WTC11 (cell line): ENCODE measurements at regions not wholly inside any gene's neighbourhood (a gene's known extent, or its start where the extent isn't known, plus 50 kb on each side); places are given as distances from the start of the nearest gene placed in this dataset.

Experiments used
- ATAC-seq: fragments of 200-7000 bp; cut with Tn5 transposase; 2 replicates; pipeline ENCODE4 v1.10.0; 2021; ENCODE audit warnings: mild to moderate bottlenecking, moderate library complexity
- CTCF ChIA-PET: fragments of 300-600 bp; sonication (Branson Sonifier 250); formaldehyde crosslinking; loops from one replicate; lab custom pipeline; 2021; ENCODE audit warnings: antibody characterized with exemption; lab: Charles Lee
- POLR2A ChIA-PET: fragments of 350-600 bp; sonication (Branson Sonifier 250); formaldehyde crosslinking; loops from one replicate; lab custom pipeline; 2021; ENCODE audit warnings: antibody characterized with exemption; lab: Charles Lee
- DNase-seq: peaks from one replicate; pipeline ENCODE4 v3.0.0; 2021; ENCODE audit warnings: low spot score
- H3K27ac Mint-ChIP-seq: 2 replicates; pipeline ENCODE4 v1.8.0; 2021; ENCODE audit warnings: mixed read lengths
- H3K27me3 Mint-ChIP-seq: 2 replicates; pipeline ENCODE4 v1.8.0; 2021; ENCODE audit warnings: low read depth, mild to moderate bottlenecking, moderate library complexity, mixed read lengths
- H3K36me3 Mint-ChIP-seq: 2 replicates; pipeline ENCODE4 v1.8.0; 2021; ENCODE audit warnings: mixed read lengths
- H3K4me1 Mint-ChIP-seq: 2 replicates; pipeline ENCODE4 v1.8.0; 2022; ENCODE audit warnings: mixed read lengths
- H3K4me3 Mint-ChIP-seq: 2 replicates; pipeline ENCODE4 v1.8.0; 2021; ENCODE audit warnings: mild to moderate bottlenecking, moderate library complexity, mixed read lengths
- H3K9me3 Mint-ChIP-seq: 2 replicates; pipeline ENCODE4 v1.8.0; 2021; ENCODE audit warnings: mixed read lengths
- CBFB ChIP-seq: sonication (generic); formaldehyde crosslinking; IDR thresholded peaks from 2 replicates; pipeline ENCODE4 v1.8.1; 2022; ENCODE audit warnings: mild to moderate bottlenecking, low read depth, missing genetic modification reagents
- CDX4 ChIP-seq: fragments of 250-450 bp; sonication (Bioruptor Pico); IDR thresholded peaks from 2 replicates; pipeline ENCODE4 v1.9.0; 2021; ENCODE audit warnings: moderate library complexity, mild to moderate bottlenecking, inconsistent platforms, borderline replicate concordance
- ERG ChIP-seq: fragments of 250-450 bp; sonication (Bioruptor Pico); IDR thresholded peaks from 2 replicates; pipeline ENCODE4 v1.8.0; 2021; ENCODE audit warnings: mild to moderate bottlenecking
- GRHL2 ChIP-seq: fragments of 250-450 bp; sonication (Bioruptor Pico); IDR thresholded peaks from 2 replicates; pipeline ENCODE4 v1.8.0; 2022; ENCODE audit warnings: mild to moderate bottlenecking, moderate library complexity; ENCODE audit not compliant: insufficient replicate concordance, severe bottlenecking
- JAZF1 ChIP-seq: fragments of 250-450 bp; sonication (Bioruptor Pico); IDR thresholded peaks from 2 replicates; pipeline ENCODE4 v1.9.0; 2021; ENCODE audit warnings: moderate library complexity, mild to moderate bottlenecking, inconsistent platforms
- JUN ChIP-seq: sonication (generic); formaldehyde crosslinking; IDR thresholded peaks from 2 replicates; pipeline ENCODE4 v1.8.0; 2023; ENCODE audit warnings: mild to moderate bottlenecking, missing genetic modification reagents
- MAX ChIP-seq: sonication (generic); formaldehyde crosslinking; IDR thresholded peaks from 2 replicates; pipeline ENCODE4 v1.8.0; 2022; ENCODE audit warnings: mild to moderate bottlenecking, missing genetic modification reagents
- NFYB ChIP-seq: sonication (generic); formaldehyde crosslinking; conservative IDR thresholded peaks from 2 replicates; pipeline ENCODE4 v1.8.0; 2022; ENCODE audit warnings: low read depth, missing genetic modification reagents
- NR1H2 ChIP-seq: sonication (generic); formaldehyde crosslinking; IDR thresholded peaks from 2 replicates; pipeline ENCODE4 v1.9.0; 2021; ENCODE audit warnings: mild to moderate bottlenecking, moderate library complexity, missing genetic modification reagents
- PRRX2 ChIP-seq: fragments of 250-450 bp; sonication (Bioruptor Pico); IDR thresholded peaks from 2 replicates; pipeline ENCODE4 v1.8.0; 2021; ENCODE audit warnings: mild to moderate bottlenecking
- SMAD4 ChIP-seq: sonication (generic); formaldehyde crosslinking; IDR thresholded peaks from 2 replicates; pipeline ENCODE4 v1.8.0; 2022; ENCODE audit warnings: mild to moderate bottlenecking, missing genetic modification reagents
- SP1 ChIP-seq: sonication (generic); formaldehyde crosslinking; conservative IDR thresholded peaks from 2 replicates; pipeline ENCODE4 v1.8.1; 2022; ENCODE audit warnings: missing genetic modification reagents
- TCF7 ChIP-seq: sonication (generic); formaldehyde crosslinking; IDR thresholded peaks from 2 replicates; pipeline ENCODE4 v1.8.0; 2022; ENCODE audit warnings: mild to moderate bottlenecking, low read depth, missing genetic modification reagents, moderate library complexity
- ZNF317 ChIP-seq: sonication (generic); formaldehyde crosslinking; IDR thresholded peaks from 2 replicates; pipeline ENCODE4 v1.8.1; 2023; ENCODE audit warnings: low read depth, mild to moderate bottlenecking, moderate library complexity, missing genetic modification reagents, borderline replicate concordance
- TF ChIP-seq, protein P1 (sequence below): sonication (generic); formaldehyde crosslinking; IDR thresholded peaks from 2 replicates; pipeline ENCODE4 v1.8.1; 2023; ENCODE audit warnings: mild to moderate bottlenecking, missing genetic modification reagents, borderline replicate concordance
- TF ChIP-seq, protein P2 (sequence below): sonication (generic); formaldehyde crosslinking; IDR thresholded peaks from 2 replicates; pipeline ENCODE4 v1.8.0; 2022; ENCODE audit warnings: missing genetic modification reagents
- TF ChIP-seq, protein P3 (sequence below): sonication (generic); formaldehyde crosslinking; IDR thresholded peaks from 2 replicates; pipeline ENCODE4 v1.8.0; 2022; ENCODE audit warnings: mild to moderate bottlenecking, missing genetic modification reagents
- TF ChIP-seq, protein P4 (sequence below): sonication (generic); formaldehyde crosslinking; IDR thresholded peaks from 2 replicates; pipeline ENCODE4 v1.8.0; 2022; ENCODE audit warnings: mild to moderate bottlenecking, missing genetic modification reagents

- CTCF ChIA-PET, result no interaction called here
- POLR2A ChIA-PET, result no interaction called here
- DNase-seq (no peak), ATAC-seq (no peak)
- H3K27me3 Mint-ChIP-seq, result no peaks in the 10 kb centered on the region
- no peak overlapping the region for H3K27ac Mint-ChIP-seq
- no peak overlapping the region for H3K4me3 Mint-ChIP-seq
- no peak for TF ChIP-seq PRRX2 (CRISPR knock-in tag)
- TF ChIP-seq, protein P1, sequence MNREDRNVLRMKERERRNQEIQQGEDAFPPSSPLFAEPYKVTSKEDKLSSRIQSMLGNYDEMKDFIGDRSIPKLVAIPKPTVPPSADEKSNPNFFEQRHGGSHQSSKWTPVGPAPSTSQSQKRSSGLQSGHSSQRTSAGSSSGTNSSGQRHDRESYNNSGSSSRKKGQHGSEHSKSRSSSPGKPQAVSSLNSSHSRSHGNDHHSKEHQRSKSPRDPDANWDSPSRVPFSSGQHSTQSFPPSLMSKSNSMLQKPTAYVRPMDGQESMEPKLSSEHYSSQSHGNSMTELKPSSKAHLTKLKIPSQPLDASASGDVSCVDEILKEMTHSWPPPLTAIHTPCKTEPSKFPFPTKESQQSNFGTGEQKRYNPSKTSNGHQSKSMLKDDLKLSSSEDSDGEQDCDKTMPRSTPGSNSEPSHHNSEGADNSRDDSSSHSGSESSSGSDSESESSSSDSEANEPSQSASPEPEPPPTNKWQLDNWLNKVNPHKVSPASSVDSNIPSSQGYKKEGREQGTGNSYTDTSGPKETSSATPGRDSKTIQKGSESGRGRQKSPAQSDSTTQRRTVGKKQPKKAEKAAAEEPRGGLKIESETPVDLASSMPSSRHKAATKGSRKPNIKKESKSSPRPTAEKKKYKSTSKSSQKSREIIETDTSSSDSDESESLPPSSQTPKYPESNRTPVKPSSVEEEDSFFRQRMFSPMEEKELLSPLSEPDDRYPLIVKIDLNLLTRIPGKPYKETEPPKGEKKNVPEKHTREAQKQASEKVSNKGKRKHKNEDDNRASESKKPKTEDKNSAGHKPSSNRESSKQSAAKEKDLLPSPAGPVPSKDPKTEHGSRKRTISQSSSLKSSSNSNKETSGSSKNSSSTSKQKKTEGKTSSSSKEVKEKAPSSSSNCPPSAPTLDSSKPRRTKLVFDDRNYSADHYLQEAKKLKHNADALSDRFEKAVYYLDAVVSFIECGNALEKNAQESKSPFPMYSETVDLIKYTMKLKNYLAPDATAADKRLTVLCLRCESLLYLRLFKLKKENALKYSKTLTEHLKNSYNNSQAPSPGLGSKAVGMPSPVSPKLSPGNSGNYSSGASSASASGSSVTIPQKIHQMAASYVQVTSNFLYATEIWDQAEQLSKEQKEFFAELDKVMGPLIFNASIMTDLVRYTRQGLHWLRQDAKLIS (CRISPR knock-in tag), result no peak
- no peak for TF ChIP-seq NFYB (CRISPR knock-in tag)
- no peak for TF ChIP-seq ERG (CRISPR knock-in tag)
- no peak for TF ChIP-seq CDX4
- TF ChIP-seq MAX (CRISPR knock-in tag), result no peak
- no peak for TF ChIP-seq TCF7 (CRISPR knock-in tag)
- no peak for TF ChIP-seq JUN (CRISPR knock-in tag)
- no peak for TF ChIP-seq CBFB
- TF ChIP-seq, protein P2, sequence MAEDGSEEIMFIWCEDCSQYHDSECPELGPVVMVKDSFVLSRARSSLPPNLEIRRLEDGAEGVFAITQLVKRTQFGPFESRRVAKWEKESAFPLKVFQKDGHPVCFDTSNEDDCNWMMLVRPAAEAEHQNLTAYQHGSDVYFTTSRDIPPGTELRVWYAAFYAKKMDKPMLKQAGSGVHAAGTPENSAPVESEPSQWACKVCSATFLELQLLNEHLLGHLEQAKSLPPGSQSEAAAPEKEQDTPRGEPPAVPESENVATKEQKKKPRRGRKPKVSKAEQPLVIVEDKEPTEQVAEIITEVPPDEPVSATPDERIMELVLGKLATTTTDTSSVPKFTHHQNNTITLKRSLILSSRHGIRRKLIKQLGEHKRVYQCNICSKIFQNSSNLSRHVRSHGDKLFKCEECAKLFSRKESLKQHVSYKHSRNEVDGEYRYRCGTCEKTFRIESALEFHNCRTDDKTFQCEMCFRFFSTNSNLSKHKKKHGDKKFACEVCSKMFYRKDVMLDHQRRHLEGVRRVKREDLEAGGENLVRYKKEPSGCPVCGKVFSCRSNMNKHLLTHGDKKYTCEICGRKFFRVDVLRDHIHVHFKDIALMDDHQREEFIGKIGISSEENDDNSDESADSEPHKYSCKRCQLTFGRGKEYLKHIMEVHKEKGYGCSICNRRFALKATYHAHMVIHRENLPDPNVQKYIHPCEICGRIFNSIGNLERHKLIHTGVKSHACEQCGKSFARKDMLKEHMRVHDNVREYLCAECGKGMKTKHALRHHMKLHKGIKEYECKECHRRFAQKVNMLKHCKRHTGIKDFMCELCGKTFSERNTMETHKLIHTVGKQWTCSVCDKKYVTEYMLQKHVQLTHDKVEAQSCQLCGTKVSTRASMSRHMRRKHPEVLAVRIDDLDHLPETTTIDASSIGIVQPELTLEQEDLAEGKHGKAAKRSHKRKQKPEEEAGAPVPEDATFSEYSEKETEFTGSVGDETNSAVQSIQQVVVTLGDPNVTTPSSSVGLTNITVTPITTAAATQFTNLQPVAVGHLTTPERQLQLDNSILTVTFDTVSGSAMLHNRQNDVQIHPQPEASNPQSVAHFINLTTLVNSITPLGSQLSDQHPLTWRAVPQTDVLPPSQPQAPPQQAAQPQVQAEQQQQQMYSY (CRISPR knock-in tag), result no peak
- no peak for TF ChIP-seq ZNF317
- TF ChIP-seq SP1 (CRISPR knock-in tag), result no peak
- no peak for TF ChIP-seq JAZF1 (CRISPR knock-in tag)
- no peak for TF ChIP-seq SMAD4 (CRISPR knock-in tag)
- TF ChIP-seq GRHL2 (CRISPR knock-in tag), result no peak
- TF ChIP-seq NR1H2 (CRISPR knock-in tag), result no peak
- TF ChIP-seq, protein P3, sequence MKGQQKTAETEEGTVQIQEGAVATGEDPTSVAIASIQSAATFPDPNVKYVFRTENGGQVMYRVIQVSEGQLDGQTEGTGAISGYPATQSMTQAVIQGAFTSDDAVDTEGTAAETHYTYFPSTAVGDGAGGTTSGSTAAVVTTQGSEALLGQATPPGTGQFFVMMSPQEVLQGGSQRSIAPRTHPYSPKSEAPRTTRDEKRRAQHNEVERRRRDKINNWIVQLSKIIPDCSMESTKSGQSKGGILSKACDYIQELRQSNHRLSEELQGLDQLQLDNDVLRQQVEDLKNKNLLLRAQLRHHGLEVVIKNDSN (CRISPR knock-in tag), result no peak
- TF ChIP-seq, protein P4, sequence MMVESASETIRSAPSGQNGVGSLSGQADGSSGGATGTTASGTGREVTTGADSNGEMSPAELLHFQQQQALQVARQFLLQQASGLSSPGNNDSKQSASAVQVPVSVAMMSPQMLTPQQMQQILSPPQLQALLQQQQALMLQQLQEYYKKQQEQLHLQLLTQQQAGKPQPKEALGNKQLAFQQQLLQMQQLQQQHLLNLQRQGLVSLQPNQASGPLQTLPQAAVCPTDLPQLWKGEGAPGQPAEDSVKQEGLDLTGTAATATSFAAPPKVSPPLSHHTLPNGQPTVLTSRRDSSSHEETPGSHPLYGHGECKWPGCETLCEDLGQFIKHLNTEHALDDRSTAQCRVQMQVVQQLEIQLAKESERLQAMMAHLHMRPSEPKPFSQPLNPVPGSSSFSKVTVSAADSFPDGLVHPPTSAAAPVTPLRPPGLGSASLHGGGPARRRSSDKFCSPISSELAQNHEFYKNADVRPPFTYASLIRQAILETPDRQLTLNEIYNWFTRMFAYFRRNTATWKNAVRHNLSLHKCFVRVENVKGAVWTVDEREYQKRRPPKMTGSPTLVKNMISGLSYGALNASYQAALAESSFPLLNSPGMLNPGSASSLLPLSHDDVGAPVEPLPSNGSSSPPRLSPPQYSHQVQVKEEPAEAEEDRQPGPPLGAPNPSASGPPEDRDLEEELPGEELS, result no peak
- no peaks in the 10 kb centered on the region for H3K9me3 Mint-ChIP-seq
- no peaks in the 10 kb centered on the region for H3K36me3 Mint-ChIP-seq
- peaks cover 10% of the 10 kb centered on the region for H3K4me1 Mint-ChIP-seq
Observed at GRCh38 chr4:158102904-158103303, 69.9 kb downstream of the GASK1B start.
